GM21360 (cell line): ENCODE measurements at regions not wholly inside any gene's neighbourhood (a gene's known extent, or its start where the extent isn't known, plus 50 kb on each side); places are given as distances from the start of the nearest gene placed in this dataset.

ENCODE experiments used
- ATAC-seq: cut with Tn5 transposase; IDR thresholded peaks from one replicate; pipeline ENCODE4 v1.9.1; 2021; ENCODE audit warnings: mild to moderate bottlenecking, moderate library complexity; ENCODE audit not compliant: unreplicated experiment

DNA sequence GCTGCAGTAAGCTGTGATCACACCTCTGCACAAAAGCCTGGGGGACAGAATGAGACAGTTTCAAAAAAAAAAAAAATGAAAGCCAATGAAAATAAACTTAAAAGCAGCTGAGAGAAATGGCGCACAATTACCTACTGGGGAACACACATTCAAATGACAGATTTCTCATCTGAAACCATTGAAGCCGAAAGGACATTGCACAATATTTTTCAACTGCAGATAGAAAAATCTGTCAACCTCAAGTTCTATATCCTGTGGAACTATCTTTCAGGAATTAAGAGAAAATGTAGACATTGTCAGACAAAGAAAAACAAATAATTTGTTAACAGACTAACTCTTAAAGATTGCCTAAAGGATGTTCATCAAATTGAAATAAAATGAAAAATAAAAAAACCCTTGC, 442.8 kb downstream of the MATN1 start:
- ATAC-seq: no peak

DNA sequence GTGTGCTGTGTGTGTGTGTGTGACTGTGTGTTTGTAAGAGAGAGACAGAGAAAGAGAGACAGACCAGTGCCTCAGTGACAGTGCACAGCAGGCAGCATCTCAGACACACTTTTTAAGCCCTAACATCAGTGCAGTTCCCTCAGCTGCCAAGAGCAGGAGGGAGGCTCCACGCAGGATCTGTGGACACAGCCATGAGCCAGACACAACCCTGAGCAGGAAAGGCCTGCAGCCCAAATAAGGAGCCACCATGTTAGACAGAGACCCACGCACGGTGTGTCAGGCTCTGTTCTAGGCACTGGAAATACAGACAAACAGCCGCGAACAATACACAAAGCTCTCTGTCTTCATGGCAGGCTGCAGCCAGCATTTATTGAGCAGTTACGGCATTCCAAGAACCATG, 445.5 kb downstream of the MATN1 start:
- no peak for ATAC-seq

DNA sequence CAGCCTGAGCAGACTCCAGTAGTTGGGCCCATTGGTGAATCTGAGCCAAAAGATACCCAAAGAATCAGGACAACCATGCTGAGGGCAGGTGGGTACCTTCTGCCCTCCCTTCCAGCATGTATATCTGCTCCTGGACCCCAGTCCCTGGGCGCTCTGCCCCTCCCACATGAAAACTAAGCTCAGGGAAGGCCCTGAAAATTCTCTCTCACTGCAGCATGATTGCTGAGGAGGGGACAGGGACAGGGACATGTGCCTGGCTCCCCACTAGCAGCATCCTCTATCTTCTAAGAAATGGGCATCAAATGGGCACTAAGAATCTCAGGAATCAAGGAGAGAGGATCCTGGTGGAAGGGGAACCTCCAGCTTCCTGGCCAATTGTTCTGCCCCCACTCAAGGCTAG, 446.0 kb downstream of the MATN1 start:
- no peak for ATAC-seq

DNA sequence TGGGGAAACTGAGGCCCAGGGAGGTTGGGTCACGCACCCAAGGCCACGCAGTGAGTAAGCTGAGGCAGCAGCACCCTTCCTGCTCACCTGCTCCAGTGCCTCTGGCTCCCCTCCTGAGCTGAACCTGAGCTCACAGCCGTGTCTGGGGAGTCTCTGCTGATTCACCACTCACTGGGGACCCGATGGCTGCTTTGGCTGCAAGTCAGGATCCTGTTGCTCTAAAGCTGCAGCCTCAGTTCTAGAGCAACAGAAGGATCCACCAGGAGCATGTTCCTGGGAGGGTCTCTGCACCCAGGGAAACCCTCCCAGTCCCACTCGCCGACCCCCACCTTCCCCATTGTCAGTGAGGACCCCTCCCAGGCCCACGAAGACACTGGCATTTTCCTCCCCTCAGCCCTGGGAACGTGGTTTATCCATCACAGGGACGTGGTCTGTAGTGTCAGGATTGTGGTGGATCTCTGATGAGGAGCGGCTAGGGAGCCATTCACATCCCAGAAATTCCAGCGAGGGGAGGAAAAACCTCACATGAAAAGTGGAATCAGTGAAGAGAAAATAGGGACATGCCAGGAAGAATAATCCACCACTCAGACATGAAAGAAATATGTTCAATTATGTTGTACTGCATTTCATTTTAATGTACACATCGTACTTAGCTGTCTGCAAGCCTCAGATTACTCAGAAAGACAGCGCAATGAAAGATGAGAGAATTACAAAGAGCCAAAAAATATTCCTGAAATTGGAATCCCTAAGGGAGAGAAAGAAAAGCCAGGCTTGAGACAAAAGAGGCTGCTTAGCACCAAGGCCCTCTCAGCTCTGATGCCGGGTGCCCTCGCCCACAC, 447.2 kb downstream of the MATN1 start:
- ATAC-seq: no peak

DNA sequence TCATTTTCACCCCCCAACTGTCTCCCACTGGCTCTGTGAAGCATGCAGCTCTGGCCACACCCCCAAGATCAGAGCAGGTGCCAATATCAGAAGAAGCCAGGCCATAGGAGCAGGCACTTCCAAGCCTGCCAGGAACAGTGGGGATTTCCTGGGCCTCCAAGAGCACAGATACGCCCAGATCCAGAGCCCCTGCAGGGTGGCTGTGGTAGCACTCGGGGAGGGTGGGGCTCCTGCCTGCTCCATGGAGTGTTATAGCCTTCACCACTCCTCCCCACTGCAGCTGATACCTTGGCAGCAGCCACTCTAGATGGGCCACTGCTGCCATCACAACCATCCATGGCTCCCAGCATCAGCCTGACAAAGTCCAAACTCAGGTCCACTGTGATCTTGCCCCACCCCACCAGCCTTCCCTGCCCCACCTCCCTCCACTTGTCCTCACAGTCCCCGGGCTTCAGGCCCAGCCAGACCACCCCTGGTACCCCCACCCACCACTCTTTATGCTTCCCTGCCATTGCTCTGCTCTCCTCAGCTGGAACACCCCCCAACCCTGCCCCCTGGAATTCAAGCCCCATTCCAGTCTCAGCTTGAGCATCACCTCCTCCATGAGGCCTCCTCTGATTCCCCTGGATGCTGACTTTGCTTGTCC, 448.3 kb downstream of the MATN1 start:
- ATAC-seq: no peak

DNA sequence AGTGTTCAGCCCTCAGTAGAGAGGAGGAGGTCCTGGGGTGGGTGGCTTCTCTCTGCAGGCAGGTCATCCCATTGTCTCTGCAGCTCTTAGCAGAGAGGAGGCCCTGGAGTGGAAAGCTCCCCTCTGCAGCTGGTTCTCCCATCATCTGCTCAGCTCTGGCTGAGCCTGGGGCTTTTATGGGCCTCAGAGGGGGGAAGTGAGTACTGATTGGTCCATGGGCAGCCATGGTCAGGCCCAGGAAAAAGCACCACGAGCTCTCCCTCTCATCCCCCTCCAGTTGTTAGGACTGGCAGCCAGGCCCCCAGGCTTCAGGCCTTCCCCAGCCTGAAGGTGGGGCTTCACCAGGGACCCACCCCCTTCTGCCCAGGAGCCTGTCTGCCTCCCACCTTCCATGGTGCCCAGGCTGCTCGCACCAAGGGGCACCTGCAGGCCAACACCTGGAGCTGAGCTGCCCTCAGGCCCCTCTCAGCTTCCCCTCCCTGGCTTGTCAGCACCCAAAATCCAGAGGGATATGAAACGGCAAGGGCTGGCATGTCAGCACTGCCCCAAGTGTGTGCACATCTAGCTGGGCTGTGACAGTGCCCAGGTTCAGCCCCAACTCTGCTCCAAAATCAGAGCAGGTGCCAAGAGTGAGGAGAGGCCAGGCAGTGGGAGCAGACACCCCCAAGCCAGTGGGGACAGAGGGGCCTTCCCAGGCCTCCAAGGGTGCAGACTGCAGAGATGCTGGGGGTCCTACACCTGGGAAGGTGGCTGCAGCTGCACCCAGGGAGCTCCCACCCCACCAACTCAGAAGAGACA, 449.0 kb downstream of the MATN1 start:
- ATAC-seq: no peak

DNA sequence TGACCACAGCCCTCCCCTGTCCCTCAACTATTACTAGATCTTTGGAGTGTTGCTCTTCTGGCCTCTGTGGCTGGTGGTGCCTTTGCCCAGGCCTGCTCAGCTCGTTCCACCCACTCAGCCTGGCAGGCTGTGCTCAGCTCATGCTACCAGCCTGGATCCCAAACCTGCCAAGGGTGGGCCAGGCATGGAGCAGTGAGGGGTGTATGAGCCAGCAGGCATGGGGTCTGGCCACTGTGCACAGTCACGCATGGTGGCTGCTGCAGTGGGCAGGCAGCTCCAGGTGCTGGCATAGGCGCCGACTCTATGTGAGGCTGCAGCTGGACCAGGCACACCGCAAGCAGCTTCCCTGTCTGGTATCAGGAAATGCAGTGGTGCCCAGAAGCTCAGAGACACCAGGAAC, 449.9 kb downstream of the MATN1 start:
- no peak for ATAC-seq

DNA sequence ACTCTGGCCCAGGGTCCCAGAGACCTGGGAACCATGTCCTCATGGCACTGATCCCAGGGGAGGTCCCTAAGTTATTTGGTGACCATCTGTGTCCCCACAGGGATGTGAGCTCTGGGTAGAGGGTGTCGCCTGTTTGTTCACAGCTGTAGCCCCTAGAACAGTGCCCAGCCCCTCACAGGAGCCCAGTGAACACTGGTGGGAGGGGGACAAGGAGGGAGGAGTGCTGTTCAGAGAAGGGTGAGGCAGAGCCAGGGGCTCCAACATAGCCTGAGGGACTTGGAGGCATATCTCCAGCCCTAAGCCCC, 450.4 kb downstream of the MATN1 start:
- ATAC-seq: no peak

DNA sequence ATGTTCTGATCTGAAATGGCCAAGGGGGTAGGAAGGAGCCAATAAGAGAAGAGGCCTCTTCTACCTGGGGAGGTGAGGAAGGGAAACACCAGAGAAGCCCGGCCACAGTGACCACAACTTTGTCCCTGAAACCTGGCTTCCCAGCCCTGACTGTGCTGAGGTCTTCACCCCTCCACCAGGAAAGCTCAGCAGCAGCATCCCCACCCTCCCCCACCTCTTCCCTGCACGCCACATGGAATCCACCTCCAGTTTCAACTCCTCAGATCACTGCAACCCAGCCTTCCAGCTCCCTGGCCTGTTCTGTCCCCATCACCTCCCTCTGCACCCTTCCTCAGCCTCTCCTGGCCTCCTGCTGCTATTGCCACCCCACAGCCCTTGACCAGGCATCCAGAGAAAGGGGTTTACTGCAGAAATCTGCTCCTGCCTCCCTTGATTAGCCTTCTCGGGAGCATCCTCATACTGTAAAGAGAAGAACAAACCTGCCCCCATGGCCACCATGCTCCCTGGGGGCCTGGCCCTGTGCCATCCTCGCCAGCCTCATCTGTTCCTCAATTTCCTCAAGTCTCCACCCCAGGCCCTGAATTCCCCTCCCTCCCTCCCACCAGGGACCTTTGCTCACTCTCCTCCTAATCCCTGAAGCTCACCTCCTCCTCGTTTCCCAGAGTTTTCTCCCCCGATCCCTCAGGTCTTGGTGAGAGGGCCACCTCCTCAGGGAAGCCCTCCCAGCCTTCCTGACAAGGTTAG, 450.9 kb downstream of the MATN1 start:
- ATAC-seq: no peak

DNA sequence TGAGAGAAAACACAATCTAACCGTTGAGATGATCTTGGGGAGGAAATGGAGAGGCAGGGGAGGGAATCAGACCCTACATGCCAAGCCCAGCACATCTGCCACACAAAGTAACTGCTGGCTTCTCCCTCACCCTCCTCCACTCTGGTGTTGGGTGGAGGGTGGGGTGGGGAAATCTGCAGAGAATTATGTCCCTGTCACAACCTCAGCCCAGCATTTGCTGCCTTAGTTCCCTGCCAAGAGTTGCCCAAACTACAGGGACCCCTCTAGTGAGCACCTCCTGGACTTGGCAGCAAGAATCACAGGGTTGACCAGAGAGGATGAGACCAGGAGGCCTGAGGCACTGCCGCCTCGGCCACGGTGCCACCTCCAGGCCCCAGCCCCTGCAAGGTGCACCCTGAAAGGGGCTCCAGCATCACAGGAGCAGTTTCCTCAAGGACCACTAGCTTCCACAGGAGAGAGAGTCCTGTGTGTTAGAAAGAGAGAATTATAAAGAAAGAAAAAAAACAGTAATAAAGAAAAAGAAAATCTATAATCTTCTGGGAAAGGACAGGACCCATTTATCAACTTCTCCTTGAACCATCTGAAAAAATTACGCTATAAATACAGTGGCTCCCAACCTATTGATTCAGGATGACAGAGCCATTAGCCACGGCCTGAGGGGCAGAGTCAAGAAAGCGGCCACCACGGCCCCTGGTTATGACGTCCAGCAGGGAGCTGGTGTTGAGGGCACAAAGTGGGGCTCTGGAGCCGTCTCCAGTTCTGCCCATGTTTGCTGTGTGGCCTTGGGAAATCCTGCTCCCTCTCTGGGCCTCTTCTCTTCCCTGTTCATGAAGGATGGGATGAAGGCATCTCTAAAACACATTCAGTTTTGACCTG, 451.7 kb downstream of the MATN1 start:
- ATAC-seq: no peak

DNA sequence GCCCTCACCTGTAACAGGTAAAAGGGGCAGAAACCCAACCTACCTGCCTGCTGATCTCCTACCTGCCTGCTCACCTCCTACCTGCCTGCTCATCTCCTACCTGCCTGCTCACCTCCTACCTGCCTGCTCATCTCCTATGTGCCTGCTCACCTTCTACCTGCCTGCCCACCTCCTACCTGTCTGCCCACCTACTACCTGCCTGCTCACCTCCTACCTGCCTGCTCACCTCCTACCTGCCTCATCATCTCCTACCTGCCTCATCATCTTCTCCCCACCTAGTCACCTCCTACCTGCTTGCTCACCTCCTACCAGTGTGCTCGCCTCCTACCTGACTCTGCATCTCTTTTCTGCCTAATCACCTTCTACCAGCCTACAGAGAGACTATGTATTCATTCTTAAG, 452.9 kb downstream of the MATN1 start:
- no peak for ATAC-seq

DNA sequence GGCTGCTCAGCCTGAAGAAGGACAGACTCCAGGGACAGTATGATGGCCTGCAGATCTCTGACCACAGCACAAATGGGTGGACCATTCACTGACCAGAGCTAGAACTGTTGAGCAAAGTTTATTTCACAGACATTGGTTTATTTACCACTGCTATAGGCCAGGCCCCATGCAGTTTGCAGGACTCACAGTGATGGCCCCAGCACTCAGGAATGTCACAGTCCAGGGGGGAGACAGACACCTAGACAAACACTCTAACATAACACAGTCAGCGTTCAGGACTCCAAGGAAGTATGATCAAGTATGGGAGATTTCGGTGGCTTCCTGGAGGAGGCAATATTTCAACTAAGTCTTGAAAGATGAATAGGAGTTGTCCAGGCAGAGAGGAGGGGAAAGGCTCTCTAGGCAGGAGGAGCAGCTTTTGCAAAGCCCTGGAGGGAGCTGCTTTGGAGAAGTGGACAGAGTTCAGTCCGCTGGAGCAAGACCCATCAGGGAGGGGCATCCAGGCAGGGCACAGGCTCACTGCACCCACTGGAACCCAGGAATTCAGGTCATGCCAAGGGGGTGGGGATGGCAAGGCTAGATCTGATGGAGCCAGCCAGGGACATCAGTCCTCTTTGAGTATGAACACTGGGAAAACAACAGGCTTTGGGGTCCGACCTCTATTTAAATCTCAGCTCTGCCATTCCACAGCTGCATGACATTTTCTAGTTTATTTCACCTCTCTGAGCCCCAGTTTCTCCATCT, 454.3 kb downstream of the MATN1 start:
- no peak for ATAC-seq

DNA sequence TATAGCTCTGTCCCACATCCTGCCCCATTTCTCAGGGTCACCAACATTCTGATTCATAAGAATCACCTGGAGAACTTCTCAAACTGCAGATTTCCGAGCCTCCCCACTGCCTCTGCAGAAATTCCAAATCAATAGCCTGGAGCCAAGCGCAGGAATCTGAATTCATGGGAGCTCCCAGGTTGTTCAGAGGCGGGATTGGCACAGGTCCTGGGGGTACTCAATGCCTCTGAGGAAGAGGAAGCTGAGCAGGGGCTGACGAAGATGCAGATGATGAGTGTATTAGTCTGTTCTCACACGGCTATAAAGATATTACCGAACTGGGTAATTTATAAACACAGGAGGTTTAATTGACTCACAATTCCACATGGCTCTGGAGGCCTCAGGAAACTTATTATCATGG, 455.5 kb downstream of the MATN1 start:
- no peak for ATAC-seq

DNA sequence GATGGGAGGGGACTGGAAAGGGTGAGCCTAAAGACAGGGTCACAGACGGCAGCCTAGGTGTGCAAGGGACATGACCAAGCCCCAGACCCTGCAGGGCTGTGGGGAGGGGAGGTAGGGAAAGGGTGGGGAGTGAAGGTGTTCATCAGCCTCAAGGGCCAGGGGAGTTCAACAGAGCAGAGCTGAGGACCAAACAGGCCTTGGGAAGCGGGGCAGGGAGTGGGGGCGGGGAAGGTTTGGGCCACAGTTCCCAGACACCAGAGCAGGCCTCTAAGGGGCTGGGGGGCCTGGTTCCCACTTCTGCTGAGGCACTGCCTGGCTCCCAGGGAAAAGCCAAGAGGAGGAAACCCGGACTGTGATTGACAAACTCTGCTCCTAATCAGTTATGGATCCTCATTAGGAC, 456.3 kb downstream of the MATN1 start:
- no peak for ATAC-seq

DNA sequence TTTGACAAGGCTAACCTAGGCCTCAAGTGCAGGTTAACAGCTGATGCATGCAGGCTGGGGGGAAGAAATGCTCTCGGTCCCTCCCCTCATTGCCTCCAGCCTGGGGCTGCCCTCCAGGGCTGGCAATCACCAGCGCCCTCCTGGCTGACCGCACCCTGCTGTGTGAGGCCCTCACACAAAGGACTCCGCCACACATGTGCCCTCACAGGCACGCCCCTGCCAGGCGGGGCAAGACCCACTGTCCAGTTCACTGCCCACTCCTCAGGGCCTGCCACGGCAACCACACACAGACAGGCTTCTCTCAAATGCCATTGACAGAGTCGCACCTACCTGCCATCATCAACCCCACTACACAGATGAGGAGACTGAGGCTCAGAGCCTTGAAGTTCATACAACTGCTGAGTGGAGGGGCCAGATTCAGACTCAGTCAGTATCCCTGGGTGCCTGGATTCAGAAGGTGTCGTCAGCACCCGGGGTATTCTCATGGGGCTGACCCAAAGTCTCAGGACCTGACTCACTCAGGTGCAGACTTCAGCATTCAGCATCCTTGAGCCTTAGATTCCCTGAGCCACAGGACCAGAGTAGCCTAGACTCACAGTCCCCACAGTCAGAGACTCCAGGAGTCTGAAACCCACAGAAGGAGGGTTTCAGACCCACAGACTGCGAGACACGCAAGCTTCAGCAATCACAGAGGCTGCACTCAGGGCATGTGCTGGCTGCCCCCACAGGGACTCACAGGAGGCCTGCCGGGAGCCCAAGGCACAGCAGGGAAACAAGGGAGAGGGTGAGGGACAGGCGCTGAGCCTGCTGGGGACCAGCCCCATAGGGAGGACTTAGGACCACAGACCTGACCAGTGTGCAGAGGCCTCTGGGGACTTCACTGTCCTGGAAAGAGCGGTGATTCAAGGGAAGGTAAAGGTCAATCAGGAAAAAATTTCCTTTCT, 458.0 kb downstream of the MATN1 start:
- no peak for ATAC-seq

DNA sequence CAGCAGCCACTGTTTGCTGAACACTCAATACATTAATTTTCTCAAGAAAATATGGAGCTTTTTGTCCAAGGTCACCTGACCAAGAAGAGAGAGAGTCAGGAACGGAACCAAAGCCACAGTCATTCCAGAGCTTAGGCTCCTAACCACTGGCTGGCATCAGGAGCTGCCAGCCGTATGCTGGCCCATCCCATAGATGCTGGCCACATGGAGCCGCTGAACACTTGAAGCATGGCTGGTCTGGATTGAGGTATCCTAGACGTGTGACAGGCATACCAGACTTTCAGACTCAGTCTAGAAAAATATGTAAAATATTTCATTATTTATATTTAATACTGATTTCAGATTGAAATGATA, 458.7 kb downstream of the MATN1 start:
- no peak for ATAC-seq

DNA sequence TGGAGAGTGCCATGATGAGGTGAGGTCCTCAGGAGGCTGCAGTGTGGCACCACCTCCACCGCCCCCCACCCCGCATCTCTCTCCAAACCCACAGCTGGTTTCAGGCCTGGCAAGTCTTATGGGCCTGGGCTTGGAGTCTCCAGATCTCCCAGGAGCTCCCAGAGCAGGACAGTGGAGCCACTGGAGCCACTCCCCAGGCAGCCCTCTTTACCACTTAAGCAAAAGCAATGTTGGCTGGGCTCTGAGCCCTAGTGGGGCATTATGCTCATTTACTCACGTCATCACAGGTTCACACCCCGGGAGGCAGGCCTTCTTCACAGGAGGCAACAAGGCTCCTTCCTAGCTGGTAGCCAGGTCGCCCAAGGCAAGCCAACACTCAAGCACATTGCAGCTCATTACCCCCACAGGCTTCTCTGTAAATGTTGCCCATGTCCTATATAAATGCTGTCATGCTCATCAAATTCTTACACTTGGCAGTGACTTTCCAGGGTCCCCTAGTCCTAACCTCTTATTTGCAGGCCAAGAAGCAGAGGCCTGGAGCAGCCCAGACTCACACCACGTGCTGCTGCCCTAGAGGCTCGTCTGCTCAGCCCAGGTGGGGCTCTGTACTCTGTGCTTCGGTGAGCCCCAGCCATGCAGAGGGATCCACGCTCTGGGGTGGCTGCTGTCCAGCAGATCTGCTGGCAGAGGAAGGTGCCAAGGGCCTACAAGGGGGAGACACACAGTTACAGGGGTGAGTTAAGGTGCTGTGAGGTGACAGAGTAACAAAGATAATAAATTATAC, 459.3 kb downstream of the MATN1 start:
- ATAC-seq: no peak

DNA sequence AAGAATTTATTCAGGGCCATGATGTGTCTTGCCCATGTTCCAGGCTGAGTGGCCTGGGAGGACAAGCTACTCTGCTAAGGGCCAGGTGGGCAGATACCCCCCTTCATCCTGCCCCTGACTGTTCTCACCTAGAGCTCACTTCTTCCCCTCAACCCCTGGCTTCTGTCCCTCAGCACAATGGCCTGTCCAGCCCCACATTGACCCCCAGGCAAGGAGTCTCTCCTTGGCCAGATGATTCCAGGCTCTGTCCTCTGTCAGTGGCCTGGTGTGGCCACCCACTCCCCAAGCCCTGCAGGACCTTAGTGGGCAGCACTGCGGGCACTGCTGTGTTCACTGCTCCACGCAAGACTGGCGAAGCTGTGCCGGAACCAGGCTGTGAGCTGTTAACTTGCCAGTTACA, 460.0 kb downstream of the MATN1 start:
- ATAC-seq: no peak
